Lower lobe of right lung (tissue), 2 donors: ENCODE measurements at regions not wholly inside any gene's neighbourhood (a gene's known extent, or its start where the extent isn't known, plus 50 kb on each side); places are given as distances from the start of the nearest gene placed in this dataset.

Experiments
- ATAC-seq, 2 donors: fragments of 200-7000 bp; cut with Tn5 transposase; one replicate each; pipeline ENCODE4 v1.9.1; 2020 to 2022; ENCODE audit warnings: mild to moderate bottlenecking in 2 of 2, moderate library complexity in 2 of 2
- DNase-seq: peaks from one replicate; pipeline ENCODE4 v3.0.0-alpha.2; 2020
- H3K27ac ChIP-seq: fragments of 200-600 bp; one replicate; pipeline ENCODE4 v1.8.0; 2022
- H3K27me3 ChIP-seq: fragments of 200-600 bp; one replicate; pipeline ENCODE4 v1.8.0; 2022; ENCODE audit warnings: low read depth
- H3K36me3 ChIP-seq: fragments of 200-600 bp; one replicate; pipeline ENCODE4 v1.8.0; 2022; ENCODE audit warnings: mild to moderate bottlenecking
- H3K4me1 ChIP-seq: fragments of 200-600 bp; one replicate; pipeline ENCODE4 v1.8.0; 2022
- H3K4me3 ChIP-seq: fragments of 200-600 bp; one replicate; pipeline ENCODE4 v1.8.0; 2022; ENCODE audit warnings: mild to moderate bottlenecking
- H3K9me3 ChIP-seq: fragments of 200-600 bp; one replicate; pipeline ENCODE4 v1.8.0; 2022
- CTCF ChIP-seq: fragments of 200-600 bp; IDR thresholded peaks from one replicate; pipeline ENCODE4 v1.8.0; 2022; ENCODE audit warnings: antibody characterized with exemption, mild to moderate bottlenecking
- intact Hi-C: fragments of 100-400 bp; cut with DNase I; formaldehyde crosslinking; loops from one replicate; pipeline ENCODE4 v1.11.0; 2022
- donor health status: DM: no; HTN: yes; CAD: no; lungs with severe emphysema.

- Histone ChIP-seq H3K4me3 (no peak overlapping the region), H3K4me1 (no peaks in the 10 kb centered on the region), H3K27me3 (no peaks in the 10 kb centered on the region), H3K27ac (no peak overlapping the region), H3K9me3 (no peaks in the 10 kb centered on the region), H3K36me3 (no peaks in the 10 kb centered on the region)
- ATAC-seq: peak in 1 of 2 donors; percentile 52
- no peak for TF ChIP-seq CTCF
- intact Hi-C loops: no loop called here
- no peak for DNase-seq
Observed at GRCh38 chr4:114488301-114488982, 110.2 kb upstream of the UGT8 start.

- DNase-seq (no peak), ATAC-seq (no peak)
- Histone ChIP-seq H3K27ac (no peak overlapping the region), H3K4me3 (no peak overlapping the region), H3K27me3 (no peaks in the 10 kb centered on the region), H3K9me3 (no peaks in the 10 kb centered on the region), H3K36me3 (no peaks in the 10 kb centered on the region), H3K4me1 (no peaks in the 10 kb centered on the region)
- intact Hi-C loops: no loop called here
- no peak for TF ChIP-seq CTCF
Observed at GRCh38 chr4:114494246-114494803, 104.3 kb upstream of the UGT8 start.

- no peak for TF ChIP-seq CTCF
- no peak for DNase-seq
- Histone ChIP-seq H3K4me3 (no peak overlapping the region), H3K4me1 (no peaks in the 10 kb centered on the region), H3K27ac (no peak overlapping the region), H3K36me3 (no peaks in the 10 kb centered on the region), H3K27me3 (no peaks in the 10 kb centered on the region), H3K9me3 (no peaks in the 10 kb centered on the region)
- intact Hi-C loops: no loop called here
- ATAC-seq: no peak
Observed at GRCh38 chr4:114495471-114495928, 103.1 kb upstream of the UGT8 start.

- ATAC-seq: no peak
- H3K27me3 ChIP-seq: no peaks in the 10 kb centered on the region
Observed at GRCh38 chr4:114497116-114497515, 101.5 kb upstream of the UGT8 start.

GRCh38 chr4:114509340-114509739 lies 89.3 kb upstream of the UGT8 start:
- ATAC-seq (no peak), DNase-seq (no peak)
- no peaks in the 10 kb centered on the region for H3K4me1 ChIP-seq
- intact Hi-C loops: no loop called here
- no peaks in the 10 kb centered on the region for H3K9me3 ChIP-seq
- H3K4me3 ChIP-seq: no peak overlapping the region
- no peaks in the 10 kb centered on the region for H3K36me3 ChIP-seq
- H3K27ac ChIP-seq: no peak overlapping the region
- TF ChIP-seq CTCF: no peak
- no peaks in the 10 kb centered on the region for H3K27me3 ChIP-seq

More at GRCh38 chr4:114497116-114497515, 101.5 kb upstream of the UGT8 start:
- TF ChIP-seq CTCF: no peak
- H3K36me3 ChIP-seq: no peaks in the 10 kb centered on the region
- H3K27ac ChIP-seq: no peak overlapping the region
- DNase-seq: no peak
- no peaks in the 10 kb centered on the region for H3K4me1 ChIP-seq
- no peaks in the 10 kb centered on the region for H3K9me3 ChIP-seq
- intact Hi-C loops: no loop called here
- H3K4me3 ChIP-seq: no peak overlapping the region
